Stomach (tissue), 8 donors: ENCODE measurements at regions not wholly inside any gene's neighbourhood (a gene's known extent, or its start where the extent isn't known, plus 50 kb on each side); places are given as distances from the start of the nearest gene placed in this dataset.
A peak's percentile ranks its signal among the peaks of the same experiment; 100 is the strongest.
"Not testable (repeated sequence)": the region's sequence is repeated elsewhere in the genome, so short reads cannot be mapped to it uniquely, and the experiment has no call there.

ENCODE experiments used
- DNase-seq, 2 donors: peaks; one replicate each; pipeline versions ENCODE4 v3.0.0 to v3.0.0-alpha.2; 2013 to 2019
- H3K27ac ChIP-seq, 5 donors: fragments of 200-600 bp in 4 of 5; sonication (generic) in 4 of 5; one replicate each; pipeline ENCODE4 v1.5.1; 2013 to 2019; ENCODE audit warnings: mild to moderate bottlenecking in 1 of 5, moderate library complexity in 1 of 5
- H3K27me3 ChIP-seq, 3 donors: fragments of 200-600 bp; sonication (generic); one replicate each; pipeline ENCODE4 v1.5.1; 2017 to 2019; ENCODE audit warnings: mixed run types in 1 of 3
- H3K36me3 ChIP-seq, 4 donors: fragments of 200-600 bp; sonication (generic); 1 replicate in 3 of 4; 2 replicates in 1 of 4; pipeline ENCODE4 v1.5.1; 2016 to 2019
- H3K4me1 ChIP-seq, 4 donors: fragments of 200-600 bp; sonication (generic); one replicate each; pipeline ENCODE4 v1.5.1; 2016 to 2019
- H3K4me3 ChIP-seq, 4 donors: fragments of 200-600 bp; sonication (generic) in 3 of 4; one replicate each; pipeline ENCODE4 v1.5.1; 2016 to 2019; ENCODE audit warnings: mild to moderate bottlenecking in 1 of 4
- H3K9me3 ChIP-seq, 4 donors: fragments of 200-600 bp; sonication (generic); one replicate each; pipeline ENCODE4 v1.5.1; 2016 to 2019
- CTCF ChIP-seq, 7 experiments: fragments of 450-650 bp in 4 of 7; fragments of 200-600 bp in 3 of 7; sonication (generic) in 3 of 7; IDR thresholded peaks; one replicate each; pipeline ENCODE4 v1.5.1; 2016 to 2019; ENCODE audit warnings: antibody characterized with exemption in 7 of 7, control low read depth in 2 of 7, mild to moderate bottlenecking in 1 of 7
- EP300 ChIP-seq: sonication (generic); formaldehyde crosslinking; IDR thresholded peaks from one replicate; pipeline ENCODE4 v1.6.1; 2017; ENCODE audit warnings: antibody characterized with exemption
- POLR2A ChIP-seq, 4 donors: fragments of 450-650 bp; IDR thresholded peaks; one replicate each; pipeline ENCODE4 v1.6.1; 2016; ENCODE audit warnings: antibody characterized with exemption in 4 of 4, control low read depth in 2 of 4, mild to moderate bottlenecking in 1 of 4, moderate library complexity in 1 of 4
- POLR2AphosphoS5 ChIP-seq, 3 donors: sonication (generic); formaldehyde crosslinking; IDR thresholded peaks; one replicate each; pipeline ENCODE4 v1.6.1; 2016; ENCODE audit warnings: antibody characterized with exemption in 3 of 3
- WGBS, 5 donors: extraction: QIAGEN DNeasy Blood & Tissue Kit in 3 of 5; methylation state at CpG; one replicate each; pipeline versions ENCODE4 v1.1.5 to v1.1.7; 2013 to 2018; 5-methylcytosine and 5-hydroxymethylcytosine counted together
- intact Hi-C: fragments of 100-400 bp; cut with DNase I; formaldehyde crosslinking; loops from one replicate; pipeline ENCODE4 v1.15.1; 2023; ENCODE audit warnings: low total_unique reads
- donor health status: healthy with polysubstance abuse.
- donor health status: Bipolar disorder and iron deficiency.
- donor health status: healthy.

- H3K27me3 ChIP-seq = no peaks in the 10 kb centered on the region
- DNase-seq = no peak
- intact Hi-C loops = loop anchor here (10.0 kb wide), 2 partner anchors 224 to 494 kb away; partner anchors contain the start of gene EGR2
- peaks cover 0 to 3% (median 0%) of the 10 kb centered on the region in 4 donors for H3K4me1 ChIP-seq
- H3K9me3 ChIP-seq = no peaks in the 10 kb centered on the region
- TF ChIP-seq EP300 = no peak
- WGBS, 5 donors = 83 to 91% (median 85%) methylated on average over 3 of the region's 3 CpGs
- H3K4me3 ChIP-seq = no peak overlapping the region
- no peak overlapping the region for H3K27ac ChIP-seq
- no peaks in the 10 kb centered on the region for H3K36me3 ChIP-seq
Measured at GRCh38 chr10:62590306-62590705, 214.2 kb upstream of the ADO start.

GRCh38 chr10:62594093-62594520 is 210.4 kb upstream of the ADO start:
- TF ChIP-seq POLR2AphosphoS5 (IDR thresholded peaks at IDR 0.05) (no peak), POLR2A (IDR thresholded peaks at IDR 0.05) (no peak), CTCF (IDR thresholded peaks at IDR 0.05) (peak in 5 of 7 experiments; percentile 77 to 95 (median 83)), EP300 (no peak)
- H3K4me1 ChIP-seq = peaks cover 0 to 3% (median 0%) of the 10 kb centered on the region in 4 donors
- DNase-seq = peak; percentile 66 to 82
- H3K36me3 ChIP-seq = no peaks in the 10 kb centered on the region
- WGBS, 5 donors = 41 to 60% (median 52%) methylated on average over 3 of the region's 3 CpGs
- H3K4me3 ChIP-seq = no peak overlapping the region
- H3K27ac ChIP-seq = no peak overlapping the region
- intact Hi-C loops = loop anchor here (10.0 kb wide), 2 partner anchors 221 to 491 kb away; partner anchors contain the start of gene EGR2
- no peaks in the 10 kb centered on the region for H3K27me3 ChIP-seq
- no peaks in the 10 kb centered on the region for H3K9me3 ChIP-seq

GRCh38 chr10:62597226-62597625 is 207.3 kb upstream of the ADO start:
- 89 to 98% (median 95%) methylated on average over 3 of the region's 3 CpGs for WGBS, 5 donors
- intact Hi-C loops = loop anchor here (10.0 kb wide), 2 partner anchors 218 to 488 kb away; partner anchors contain the start of gene EGR2
- H3K4me1 ChIP-seq = peaks cover 0 to 3% (median 0%) of the 10 kb centered on the region in 4 donors
- H3K4me3 ChIP-seq = no peak overlapping the region
- H3K27ac ChIP-seq = no peak overlapping the region
- no peaks in the 10 kb centered on the region for H3K27me3 ChIP-seq
- no peaks in the 10 kb centered on the region for H3K36me3 ChIP-seq
- H3K9me3 ChIP-seq = peaks cover 0 to 8% (median 2%) of the 10 kb centered on the region in 4 donors
- no peak for DNase-seq
- TF ChIP-seq CTCF (IDR thresholded peaks at IDR 0.05) = no peak
- TF ChIP-seq POLR2AphosphoS5 (IDR thresholded peaks at IDR 0.05) = no peak
- TF ChIP-seq POLR2A (IDR thresholded peaks at IDR 0.05) = no peak
- TF ChIP-seq EP300 = no peak

- no peaks in the 10 kb centered on the region for H3K27me3 ChIP-seq
- intact Hi-C loops = loop anchor here (10.0 kb wide), 2 partner anchors 216 to 486 kb away; partner anchors contain the start of gene EGR2
- H3K9me3 ChIP-seq = peaks cover 0 to 8% (median 2%) of the 10 kb centered on the region in 4 donors
- no peak overlapping the region for H3K4me3 ChIP-seq
- H3K36me3 ChIP-seq = no peaks in the 10 kb centered on the region
- peaks cover 0 to under 1% (median 0%) of the 10 kb centered on the region in 4 donors for H3K4me1 ChIP-seq
- TF ChIP-seq POLR2A (IDR thresholded peaks at IDR 0.05) (no peak), CTCF (IDR thresholded peaks at IDR 0.05) (no peak), EP300 (no peak), POLR2AphosphoS5 (IDR thresholded peaks at IDR 0.05) (no peak)
- H3K27ac ChIP-seq = no peak overlapping the region
- WGBS, 5 donors = 61 to 70% (median 63%) methylated on average over 2 of the region's 2 CpGs
- no peak for DNase-seq
Measured at GRCh38 chr10:62599161-62599560, 205.4 kb upstream of the ADO start.

GRCh38 chr10:62606551-62606950 is 198.0 kb upstream of the ADO start:
- H3K4me1 ChIP-seq, intact Hi-C loops, H3K4me3 ChIP-seq, DNase-seq, H3K27me3 ChIP-seq, H3K27ac ChIP-seq, H3K36me3 ChIP-seq, H3K9me3 ChIP-seq: not testable (repeated sequence)
- 92 to 98% (median 96%) methylated on average over 3 to 4 of the region's 4 CpGs for WGBS, 5 donors

GRCh38 chr10:62608189-62608875 is 196.2 kb upstream of the ADO start:
- H3K36me3 ChIP-seq, H3K4me1 ChIP-seq, H3K9me3 ChIP-seq, intact Hi-C loops, H3K27me3 ChIP-seq, H3K27ac ChIP-seq: not testable (repeated sequence)
- WGBS, 5 donors = 29 to 77% (median 53%) methylated on average over 26 to 29 of the region's 34 CpGs
- peak in 1 of 2 donors; percentile 23 for DNase-seq
- peak overlapping the region in 1 of 4 donors; percentile 11 for H3K4me3 ChIP-seq
